ENCODE measurements at regions not wholly inside any gene's neighbourhood (a gene's known extent, or its start where the extent isn't known, plus 50 kb on each side); places are given as distances from the start of the nearest gene placed in this dataset.

DNA sequence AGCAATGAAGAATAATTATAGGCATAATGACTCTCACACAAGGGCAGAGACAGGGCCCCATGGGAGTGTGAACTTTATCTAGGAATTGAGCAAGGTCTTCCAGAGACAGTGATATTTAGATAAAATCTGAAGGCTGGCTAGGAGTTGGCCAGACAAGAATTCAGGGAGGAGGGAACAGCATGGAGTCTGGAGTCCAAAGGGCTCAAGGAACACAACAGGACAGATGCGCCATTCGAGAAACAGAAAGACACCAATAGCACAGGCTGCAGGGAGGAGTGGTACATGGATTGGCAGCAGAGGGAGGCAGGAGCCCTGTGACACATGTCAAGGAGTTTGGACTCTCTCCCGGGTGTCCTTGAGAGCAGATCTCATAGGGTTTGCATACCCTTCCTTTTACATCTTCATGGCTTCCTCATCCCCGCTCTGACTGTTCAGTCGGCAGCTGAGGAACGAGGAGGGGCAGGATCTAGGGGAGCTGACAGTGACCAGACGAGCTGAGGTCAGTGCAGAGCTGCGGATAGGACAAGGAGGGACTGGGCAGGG is 64.0 kb upstream of the XPA start:
- intact Hi-C loops (cut with micrococcal nuclease) = no loop called here
- ATAC-seq = no peak
- DNase-seq = no peak
- Histone ChIP-seq H3K9me3 (ENCODE audit: control insufficient read depth, insufficient read depth, low read length) (no peaks in the 10 kb centered on the region), H3K27ac (ENCODE audit: low read length) (no peak overlapping the region), H3K36me3 (ENCODE audit: control insufficient read depth, insufficient read depth, low read length) (no peaks in the 10 kb centered on the region), H3K4me1 (ENCODE audit: control insufficient read depth, insufficient read depth, low read length) (no peaks in the 10 kb centered on the region), H3K4me3 (ENCODE audit: low read length) (no peak overlapping the region), H3K27me3 (ENCODE audit: control insufficient read depth, insufficient read depth, low read length) (peaks cover 4% of the 10 kb centered on the region)
- Mint-ChIP-seq H3K27ac (no peak overlapping the region), H3K27me3 (ENCODE audit: low read depth in 2 of 2) (peaks cover 49 to 51% of the 10 kb centered on the region in 2 donors), H3K9me3 (no peaks in the 10 kb centered on the region), H3K36me3 (no peaks in the 10 kb centered on the region), H3K4me3 (no peak overlapping the region), H3K4me1 (no peaks in the 10 kb centered on the region)
- WGBS (ENCODE audit: insufficient coverage) = 79% methylated on average over 8 of the region's 8 CpGs
- no peak for TF ChIP-seq CTCF (IDR thresholded peaks at IDR 0.05)

- intact Hi-C loops (cut with micrococcal nuclease) = no loop called here
- Mint-ChIP-seq H3K27ac (no peak overlapping the region), H3K27me3 (ENCODE audit: low read depth in 2 of 2) (peaks cover 46 to 48% of the 10 kb centered on the region in 2 donors), H3K9me3 (no peaks in the 10 kb centered on the region), H3K36me3 (no peaks in the 10 kb centered on the region), H3K4me3 (no peak overlapping the region), H3K4me1 (no peaks in the 10 kb centered on the region)
- WGBS (ENCODE audit: insufficient coverage) = 82% methylated on average over 8 of the region's 8 CpGs
- no peak for TF ChIP-seq CTCF (IDR thresholded peaks at IDR 0.05)
- Histone ChIP-seq H3K4me3 (ENCODE audit: low read length) (no peak overlapping the region), H3K36me3 (ENCODE audit: control insufficient read depth, insufficient read depth, low read length) (no peaks in the 10 kb centered on the region), H3K4me1 (ENCODE audit: control insufficient read depth, insufficient read depth, low read length) (no peaks in the 10 kb centered on the region), H3K27me3 (ENCODE audit: control insufficient read depth, insufficient read depth, low read length) (peaks cover 4% of the 10 kb centered on the region), H3K9me3 (ENCODE audit: control insufficient read depth, insufficient read depth, low read length) (no peaks in the 10 kb centered on the region), H3K27ac (ENCODE audit: low read length) (no peak overlapping the region)
- DNase-seq (no peak), ATAC-seq (no peak)
Measured at GRCh38 chr9:97761879-97762278, 64.7 kb upstream of the XPA start.

DNA sequence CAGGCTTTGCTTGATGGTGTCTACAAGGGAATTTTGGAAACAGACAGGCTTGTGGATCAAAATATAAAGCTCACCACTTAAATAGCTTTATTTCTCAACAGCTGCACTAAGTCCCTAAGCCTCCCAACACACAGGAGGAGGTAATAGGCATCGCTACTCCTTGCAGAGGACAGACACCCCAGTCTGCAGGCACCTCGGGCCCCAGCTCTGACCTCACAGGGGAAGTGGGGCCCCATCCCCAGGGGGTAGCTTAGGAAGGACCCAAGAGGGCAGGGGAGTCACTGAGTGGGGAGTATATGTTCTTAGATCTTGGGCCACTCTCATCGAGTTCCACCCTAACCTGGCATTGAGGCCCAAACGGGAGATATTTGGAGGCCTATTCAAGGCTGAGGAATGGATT is 66.7 kb upstream of the XPA start:
- WGBS (ENCODE audit: insufficient coverage) = 72% methylated on average over 4 of the region's 4 CpGs
- Histone ChIP-seq H3K4me1 (ENCODE audit: control insufficient read depth, insufficient read depth, low read length) (no peaks in the 10 kb centered on the region), H3K4me3 (ENCODE audit: low read length) (no peak overlapping the region), H3K27ac (ENCODE audit: low read length) (no peak overlapping the region), H3K27me3 (ENCODE audit: control insufficient read depth, insufficient read depth, low read length) (peaks cover 4% of the 10 kb centered on the region), H3K36me3 (ENCODE audit: control insufficient read depth, insufficient read depth, low read length) (no peaks in the 10 kb centered on the region), H3K9me3 (ENCODE audit: control insufficient read depth, insufficient read depth, low read length) (no peaks in the 10 kb centered on the region)
- H3K27ac Mint-ChIP-seq = no peak overlapping the region
- no peak for ATAC-seq
- peaks cover 39 to 40% of the 10 kb centered on the region in 2 donors for H3K27me3 Mint-ChIP-seq (ENCODE audit: low read depth in 2 of 2)
- intact Hi-C loops (cut with micrococcal nuclease) = no loop called here
- H3K36me3 Mint-ChIP-seq = no peaks in the 10 kb centered on the region
- H3K4me1 Mint-ChIP-seq = no peaks in the 10 kb centered on the region
- no peak for TF ChIP-seq CTCF (IDR thresholded peaks at IDR 0.05)
- no peak for DNase-seq
- no peaks in the 10 kb centered on the region for H3K9me3 Mint-ChIP-seq
- no peak overlapping the region for H3K4me3 Mint-ChIP-seq

- 95% methylated on average over 2 of the region's 2 CpGs for WGBS (ENCODE audit: insufficient coverage)
- Histone ChIP-seq H3K4me3 (ENCODE audit: low read length) (no peak overlapping the region), H3K9me3 (ENCODE audit: control insufficient read depth, insufficient read depth, low read length) (no peaks in the 10 kb centered on the region), H3K27ac (ENCODE audit: low read length) (no peak overlapping the region), H3K27me3 (ENCODE audit: control insufficient read depth, insufficient read depth, low read length) (peaks cover 2% of the 10 kb centered on the region), H3K4me1 (ENCODE audit: control insufficient read depth, insufficient read depth, low read length) (no peaks in the 10 kb centered on the region), H3K36me3 (ENCODE audit: control insufficient read depth, insufficient read depth, low read length) (no peaks in the 10 kb centered on the region)
- Mint-ChIP-seq H3K4me1 (no peaks in the 10 kb centered on the region), H3K9me3 (no peaks in the 10 kb centered on the region), H3K27me3 (ENCODE audit: low read depth in 2 of 2) (peaks cover 33 to 44% of the 10 kb centered on the region in 2 donors), H3K4me3 (no peak overlapping the region), H3K36me3 (no peaks in the 10 kb centered on the region), H3K27ac (no peak overlapping the region)
- intact Hi-C loops (cut with micrococcal nuclease) = no loop called here
- DNase-seq (no peak), ATAC-seq (no peak)
- TF ChIP-seq CTCF (IDR thresholded peaks at IDR 0.05) = no peak
Measured at GRCh38 chr9:97766092-97766491, 69.0 kb upstream of the XPA start.

All from natural killer cell (primary cell).